Right atrium auricular region (tissue), 2 donors: ENCODE measurements at regions not wholly inside any gene's neighbourhood (a gene's known extent, or its start where the extent isn't known, plus 50 kb on each side); places are given as distances from the start of the nearest gene placed in this dataset.
"Not testable (repeated sequence)": the region's sequence is repeated elsewhere in the genome, so short reads cannot be mapped to it uniquely, and the experiment has no call there.

Experiments
- DNase-seq: peaks from one replicate; pipeline ENCODE4 v3.0.0-alpha.2; 2019; ENCODE audit warnings: low spot score
- H3K27ac ChIP-seq, 2 donors: fragments of 200-600 bp; sonication (generic); 1 replicate in 1 of 2; 2 replicates in 1 of 2; pipeline ENCODE4 v1.5.1; 2016 to 2019
- H3K27me3 ChIP-seq, 2 donors: fragments of 200-600 bp; sonication (generic); one replicate each; pipeline versions ENCODE4 v1.5.1 to v1.6.0; 2017 to 2019
- H3K36me3 ChIP-seq: fragments of 200-600 bp; sonication (generic); one replicate; pipeline ENCODE4 v1.5.1; 2016
- H3K4me1 ChIP-seq, 2 donors: fragments of 200-600 bp; sonication (generic); one replicate each; pipeline versions ENCODE4 v1.5.1 to v1.6.0; 2017 to 2019
- H3K4me3 ChIP-seq, 2 donors: fragments of 200-600 bp; sonication (generic); 1 replicate in 1 of 2; 2 replicates in 1 of 2; pipeline ENCODE4 v1.5.1; 2017 to 2019; ENCODE audit warnings: mild to moderate bottlenecking in 1 of 2, moderate library complexity in 1 of 2
- H3K9me3 ChIP-seq, 2 donors: fragments of 200-600 bp; sonication (generic); one replicate each; pipeline ENCODE4 v1.5.1; 2019
- CTCF ChIP-seq, 2 donors: fragments of 200-600 bp; sonication (generic); IDR thresholded peaks; one replicate each; pipeline ENCODE4 v1.5.1; 2019; ENCODE audit warnings: antibody characterized with exemption in 2 of 2

- TF ChIP-seq CTCF (IDR thresholded peaks at IDR 0.05), result no peak
- Histone ChIP-seq H3K27ac (no peak overlapping the region), H3K4me1 (peaks cover 0 to 16% of the 10 kb centered on the region in 2 donors), H3K9me3 (no peaks in the 10 kb centered on the region), H3K27me3 (no peaks in the 10 kb centered on the region), H3K4me3 (no peak overlapping the region), H3K36me3 (no peaks in the 10 kb centered on the region)
- no peak for DNase-seq
Observed at GRCh38 chr18:55735969-55736368, 148.0 kb upstream of the TCF4 start.

GRCh38 chr18:55735199-55735855 is 147.3 kb upstream of the TCF4 start:
- H3K4me3 ChIP-seq, result no peak overlapping the region
- TF ChIP-seq CTCF (IDR thresholded peaks at IDR 0.05), result no peak
- no peaks in the 10 kb centered on the region for H3K36me3 ChIP-seq
- H3K27ac ChIP-seq, result peak overlapping the region in 1 of 2 donors; percentile 5
- no peaks in the 10 kb centered on the region for H3K9me3 ChIP-seq
- no peaks in the 10 kb centered on the region for H3K27me3 ChIP-seq
- no peak for DNase-seq
- H3K4me1 ChIP-seq, result peaks cover 0 to 16% of the 10 kb centered on the region in 2 donors

DNA sequence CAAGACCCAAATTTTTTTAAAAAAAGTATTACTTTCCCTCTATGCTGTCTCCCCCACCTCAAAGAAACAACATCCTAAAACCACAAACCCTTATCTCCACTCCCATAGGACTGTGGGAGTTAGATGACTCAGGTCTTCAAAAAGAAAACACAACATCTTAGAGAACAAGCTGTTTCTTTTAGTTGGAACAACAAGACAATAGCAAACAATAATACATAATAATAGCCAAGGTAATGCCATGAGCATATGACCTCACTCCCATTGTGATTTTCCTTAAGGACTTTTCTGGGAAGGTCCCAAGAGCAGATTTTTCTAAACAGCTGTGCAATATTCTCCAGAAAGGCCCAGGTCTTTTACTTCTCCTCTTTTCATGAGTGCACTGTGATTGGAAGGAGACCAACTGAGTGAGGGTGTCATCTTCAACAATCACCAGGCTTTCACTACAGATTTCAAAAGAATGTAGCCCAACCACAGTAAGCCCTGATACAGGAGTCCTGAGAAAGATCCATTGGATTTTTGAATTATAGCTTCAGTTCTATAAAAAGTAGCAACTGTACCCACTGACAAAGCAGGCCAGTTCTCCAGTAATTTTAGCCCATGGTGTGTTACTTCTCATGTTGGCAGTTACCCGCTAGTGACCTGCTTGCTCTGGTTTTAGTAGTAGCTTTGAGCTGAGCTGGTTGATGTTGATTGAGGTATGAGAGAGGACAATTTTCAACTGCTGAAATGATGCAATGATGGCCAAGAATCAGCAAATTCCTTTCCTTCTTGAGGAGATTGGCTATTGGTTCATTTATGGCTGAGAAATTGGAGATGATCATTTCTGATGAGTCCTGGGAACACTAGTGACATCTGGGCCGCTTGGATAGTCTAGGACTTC is 144.5 kb upstream of the TCF4 start:
- no peaks in the 10 kb centered on the region for H3K36me3 ChIP-seq
- H3K4me1 ChIP-seq, result peaks cover 0 to 16% of the 10 kb centered on the region in 2 donors
- H3K9me3 ChIP-seq, result no peaks in the 10 kb centered on the region
- no peak for TF ChIP-seq CTCF (IDR thresholded peaks at IDR 0.05)
- no peak for DNase-seq
- peak overlapping the region; percentile 58 to 67 for H3K27ac ChIP-seq
- no peak overlapping the region for H3K4me3 ChIP-seq
- H3K27me3 ChIP-seq, result no peaks in the 10 kb centered on the region

DNA sequence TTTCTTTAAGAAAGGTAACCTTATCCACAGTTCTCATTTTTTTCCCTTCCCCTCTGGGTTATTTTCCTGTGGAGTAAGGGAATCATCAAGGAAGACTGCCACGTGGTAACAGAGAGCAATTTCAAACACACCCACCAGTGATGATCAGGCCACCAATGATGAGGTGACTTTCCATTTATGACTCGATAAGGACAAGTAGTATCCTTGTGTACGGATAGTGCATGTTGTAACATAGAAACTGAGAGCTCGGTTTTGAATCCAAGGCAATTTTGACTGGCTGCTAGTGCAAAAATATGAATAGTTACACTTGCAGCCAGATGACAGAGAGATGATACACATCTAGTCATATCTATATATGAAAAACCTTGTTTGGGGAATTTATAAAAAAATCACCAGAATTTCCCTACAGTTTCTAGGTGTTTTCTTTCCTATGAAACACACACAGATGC is 143.6 kb upstream of the TCF4 start:
- no peak for TF ChIP-seq CTCF (IDR thresholded peaks at IDR 0.05)
- DNase-seq, result no peak
- Histone ChIP-seq H3K9me3 (no peaks in the 10 kb centered on the region), H3K27ac (peak overlapping the region; percentile 58 to 60), H3K4me1 (peaks cover 0 to 16% of the 10 kb centered on the region in 2 donors), H3K27me3 (no peaks in the 10 kb centered on the region), H3K4me3 (no peak overlapping the region), H3K36me3 (no peaks in the 10 kb centered on the region)

DNA sequence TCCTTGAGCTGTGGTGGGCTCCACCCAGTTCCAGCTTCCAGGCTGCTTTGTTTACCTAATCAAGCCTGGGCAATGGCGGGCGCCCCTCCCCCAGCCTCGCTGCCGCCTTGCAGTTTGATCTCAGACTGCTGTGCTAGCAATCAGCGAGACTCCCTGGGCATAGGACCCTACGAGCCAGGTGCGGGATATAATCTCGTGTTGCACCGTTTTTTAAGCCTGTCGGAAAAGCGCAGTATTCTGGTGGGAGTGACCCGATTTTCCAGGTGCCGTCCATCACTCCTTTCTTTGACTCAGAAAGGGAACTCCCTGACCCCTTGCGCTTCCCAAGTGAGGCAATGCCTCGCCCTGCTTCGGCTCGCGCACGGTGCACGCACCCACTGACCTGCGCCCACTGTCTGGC is 133.0 kb upstream of the TCF4 start:
- not testable (repeated sequence) for H3K27me3 ChIP-seq, H3K27ac ChIP-seq, H3K4me3 ChIP-seq, H3K9me3 ChIP-seq, H3K36me3 ChIP-seq, DNase-seq, H3K4me1 ChIP-seq

GRCh38 chr18:55713707-55714106 is 125.7 kb upstream of the TCF4 start:
- peaks cover 0 to 23% of the 10 kb centered on the region in 2 donors for H3K9me3 ChIP-seq
- no peak for TF ChIP-seq CTCF (IDR thresholded peaks at IDR 0.05)
- H3K27ac ChIP-seq, result no peak overlapping the region
- H3K27me3 ChIP-seq, result no peaks in the 10 kb centered on the region
- no peaks in the 10 kb centered on the region for H3K36me3 ChIP-seq
- no peaks in the 10 kb centered on the region for H3K4me1 ChIP-seq
- no peak for DNase-seq
- no peak overlapping the region for H3K4me3 ChIP-seq
